Fibroblast of skin of left biceps (primary cell): ENCODE measurements at regions not wholly inside any gene's neighbourhood (a gene's known extent, or its start where the extent isn't known, plus 50 kb on each side); places are given as distances from the start of the nearest gene placed in this dataset.

Source experiments
- DNase-seq, 2 experiments: peaks; one replicate each; pipeline ENCODE4 v3.0.0-alpha.2; 2013; ENCODE audit warnings: low read depth in 2 of 2

- peak; percentile 45 to 48 for DNase-seq
Measured at GRCh38 chr18:55781481-55781957, 193.5 kb upstream of the TCF4 start.

- no peak for DNase-seq
Measured at GRCh38 chr18:55780586-55781071, 192.6 kb upstream of the TCF4 start.

- DNase-seq, result no peak
Measured at GRCh38 chr18:55779691-55780585, 191.9 kb upstream of the TCF4 start.

GRCh38 chr18:55778788-55779690, 191.0 kb upstream of the TCF4 start:
- no peak for DNase-seq

- no peak for DNase-seq
Measured at GRCh38 chr18:55777666-55778304, 189.8 kb upstream of the TCF4 start.

GRCh38 chr18:55775972-55776371, 188.0 kb upstream of the TCF4 start:
- no peak for DNase-seq

- DNase-seq, result no peak
Measured at GRCh38 chr18:55774505-55774904, 186.5 kb upstream of the TCF4 start.

- DNase-seq, result no peak
Measured at GRCh38 chr18:55768255-55768654, 180.3 kb upstream of the TCF4 start.

- DNase-seq, result no peak
Measured at GRCh38 chr18:55764386-55764785, 176.4 kb upstream of the TCF4 start.

- no peak for DNase-seq
Measured at GRCh38 chr18:55763805-55764204, 175.8 kb upstream of the TCF4 start.

- DNase-seq, result no peak
Measured at GRCh38 chr18:55763298-55763697, 175.3 kb upstream of the TCF4 start.

GRCh38 chr18:55762424-55762823, 174.4 kb upstream of the TCF4 start:
- DNase-seq, result no peak

- DNase-seq, result no peak
Measured at GRCh38 chr18:55753643-55754263, 165.8 kb upstream of the TCF4 start.

- DNase-seq, result no peak
Measured at GRCh38 chr18:55751476-55751875, 163.5 kb upstream of the TCF4 start.

- no peak for DNase-seq
Measured at GRCh38 chr18:55748227-55748738, 160.3 kb upstream of the TCF4 start.

- no peak for DNase-seq
Measured at GRCh38 chr18:55744206-55744605, 156.2 kb upstream of the TCF4 start.

- no peak for DNase-seq
Measured at GRCh38 chr18:55743736-55744135, 155.7 kb upstream of the TCF4 start.

GRCh38 chr18:55743133-55743532, 155.1 kb upstream of the TCF4 start:
- DNase-seq, result no peak

GRCh38 chr18:55739488-55739887, 151.5 kb upstream of the TCF4 start:
- DNase-seq, result no peak

GRCh38 chr18:55738483-55739114, 150.6 kb upstream of the TCF4 start:
- no peak for DNase-seq
